GM21723 (cell line): ENCODE measurements at regions not wholly inside any gene's neighbourhood (a gene's known extent, or its start where the extent isn't known, plus 50 kb on each side); places are given as distances from the start of the nearest gene placed in this dataset.
"Not testable (repeated sequence)": the region's sequence is repeated elsewhere in the genome, so short reads cannot be mapped to it uniquely, and the experiment has no call there.

ENCODE experiments used
- ATAC-seq: cut with Tn5 transposase; IDR thresholded peaks from one replicate; pipeline ENCODE4 v1.9.1; 2021; ENCODE audit warnings: mild to moderate bottlenecking, moderate library complexity; ENCODE audit not compliant: unreplicated experiment

DNA sequence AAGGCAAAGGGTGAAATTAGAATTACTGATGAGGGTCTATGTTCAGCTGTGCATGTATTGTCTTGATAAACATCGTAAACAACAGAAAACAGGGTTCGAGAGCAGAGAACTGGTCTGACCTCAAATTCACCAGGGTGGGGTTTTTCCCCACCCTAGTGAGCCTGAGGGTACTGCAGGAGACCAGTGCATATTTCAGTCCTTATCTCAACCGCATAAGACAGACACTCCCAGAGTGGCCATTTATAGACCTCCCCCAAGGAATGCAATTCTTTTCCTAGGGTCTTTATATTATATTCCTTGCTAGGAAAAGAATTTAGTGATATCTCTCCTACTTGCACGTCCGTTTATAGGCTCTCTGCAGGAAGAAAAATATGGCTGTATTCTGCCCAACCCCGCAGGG is 257.0 kb upstream of the OSR1 start:
- ATAC-seq: not testable (repeated sequence)

DNA sequence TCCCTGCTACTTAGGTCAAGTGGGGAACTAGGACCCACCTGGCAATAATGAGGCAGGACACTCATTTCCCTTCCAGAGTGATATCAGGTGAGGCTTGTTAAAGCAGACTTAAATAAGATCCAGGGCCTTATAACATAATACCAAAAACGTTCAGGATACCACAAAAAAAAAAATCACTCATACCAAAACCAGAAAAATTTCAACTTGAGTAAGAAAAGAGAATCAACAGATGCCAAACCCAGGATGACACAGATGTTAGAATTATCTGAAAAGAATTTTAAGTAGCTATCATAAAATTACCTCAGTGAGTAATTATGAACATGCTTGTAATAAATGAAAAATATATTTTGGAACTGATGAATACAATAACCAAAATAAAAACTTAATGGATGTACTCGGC is 255.6 kb upstream of the OSR1 start:
- ATAC-seq: no peak

GRCh38 chr2:19611491-19612332 is 253.3 kb upstream of the OSR1 start:
- ATAC-seq: no peak

DNA sequence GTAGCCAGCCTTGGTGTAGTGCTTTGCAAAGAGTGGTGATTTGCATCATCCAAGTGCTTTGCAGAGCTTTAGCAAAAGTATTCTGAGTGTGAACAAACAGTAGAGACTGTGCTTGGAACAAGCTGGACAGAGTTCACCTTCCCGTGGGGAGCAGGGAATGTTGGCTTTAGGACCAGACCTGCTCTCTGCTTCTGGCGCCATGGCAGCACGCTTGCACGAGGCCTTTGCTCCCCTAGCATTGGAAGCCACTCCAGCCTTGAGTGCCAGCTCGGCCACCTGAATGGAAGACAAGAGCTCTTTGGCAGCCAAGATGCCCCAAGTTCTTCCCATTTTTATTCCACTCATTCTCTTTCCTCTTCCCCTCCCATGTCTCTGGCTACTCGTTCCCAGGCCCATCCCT is 250.8 kb upstream of the OSR1 start:
- no peak for ATAC-seq

DNA sequence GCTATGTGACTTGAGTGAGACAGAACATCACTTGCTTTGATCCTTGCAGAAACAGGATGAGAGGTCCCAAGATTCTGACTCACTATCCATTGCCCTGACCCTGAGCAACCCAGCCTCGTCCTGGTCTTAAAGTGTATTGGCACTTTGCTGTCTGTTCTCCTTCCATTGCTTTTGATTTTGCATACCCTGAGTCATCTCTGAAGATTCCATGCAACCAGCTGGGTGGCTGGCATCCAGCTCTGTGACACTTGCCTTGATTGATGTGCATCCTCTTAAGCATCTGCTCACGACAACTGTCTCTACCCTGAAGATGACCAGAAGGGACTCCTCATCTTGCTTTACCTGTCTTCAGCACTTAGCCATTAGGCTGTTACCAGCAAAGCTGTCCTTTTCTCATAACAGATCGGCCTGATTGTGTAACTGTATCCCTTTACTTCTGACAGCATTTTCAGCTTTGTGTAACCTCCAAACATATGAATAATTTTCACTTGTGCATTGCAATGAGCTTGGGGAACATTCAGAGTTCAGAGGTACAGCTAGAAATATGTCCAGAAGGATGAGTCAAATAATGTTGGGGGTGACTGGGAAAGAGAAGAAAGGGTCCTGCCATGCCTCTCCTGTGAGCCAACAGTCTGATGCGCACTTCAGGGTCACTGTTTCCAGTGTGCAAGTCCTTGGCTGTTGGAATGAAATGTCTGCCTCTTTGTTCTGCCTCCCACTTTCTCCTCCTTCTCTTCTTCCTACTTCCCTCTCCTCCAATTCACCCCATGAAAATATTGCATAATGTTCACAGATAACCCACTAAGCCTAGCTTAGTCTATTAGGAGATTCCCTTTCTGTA is 249.7 kb upstream of the OSR1 start:
- ATAC-seq: no peak

GRCh38 chr2:19607400-19607799 is 249.0 kb upstream of the OSR1 start:
- no peak for ATAC-seq

GRCh38 chr2:19600982-19601381 is 242.6 kb upstream of the OSR1 start:
- ATAC-seq: no peak

DNA sequence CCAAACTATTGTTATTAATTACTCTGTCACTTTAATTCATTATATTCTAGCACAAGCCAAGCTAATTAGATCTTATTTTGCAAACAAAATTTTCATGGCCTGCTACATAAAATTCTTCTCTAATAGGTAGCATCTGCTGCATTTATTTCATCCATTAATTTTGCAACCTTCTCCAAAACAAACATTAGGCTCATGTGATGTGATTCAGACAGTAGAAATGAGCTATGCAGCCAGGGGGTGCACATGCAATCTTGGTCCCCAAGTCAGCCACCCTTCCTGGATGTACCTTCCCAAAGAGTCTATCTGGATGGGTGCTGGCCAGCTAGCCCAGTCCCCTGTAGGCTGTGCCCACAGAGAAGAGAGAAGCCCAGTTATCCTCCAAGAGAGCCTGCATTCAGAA is 242.1 kb upstream of the OSR1 start:
- ATAC-seq: no peak

- no peak for ATAC-seq
Observed at GRCh38 chr2:19598971-19599370, 240.5 kb upstream of the OSR1 start.

GRCh38 chr2:19592197-19592596 is 233.8 kb upstream of the OSR1 start:
- no peak for ATAC-seq

DNA sequence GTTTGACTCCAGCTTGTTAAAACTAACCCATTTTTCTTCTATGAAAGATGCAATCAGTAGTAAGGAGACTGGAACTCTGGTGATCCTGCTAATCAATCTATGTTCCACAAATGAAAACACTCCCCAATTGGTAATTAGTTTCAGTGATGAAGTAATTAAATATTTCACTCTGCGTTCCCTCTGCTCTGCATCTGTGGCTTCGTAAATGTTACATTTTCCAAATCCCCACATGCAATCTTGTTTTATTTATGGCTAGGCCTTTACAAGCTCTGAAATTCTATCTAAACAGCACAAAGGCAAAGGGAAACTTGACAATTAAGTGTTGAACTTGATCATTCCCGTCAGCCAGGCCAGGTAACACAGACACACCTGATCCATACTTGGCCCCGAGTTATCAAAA is 231.4 kb upstream of the OSR1 start:
- no peak for ATAC-seq

DNA sequence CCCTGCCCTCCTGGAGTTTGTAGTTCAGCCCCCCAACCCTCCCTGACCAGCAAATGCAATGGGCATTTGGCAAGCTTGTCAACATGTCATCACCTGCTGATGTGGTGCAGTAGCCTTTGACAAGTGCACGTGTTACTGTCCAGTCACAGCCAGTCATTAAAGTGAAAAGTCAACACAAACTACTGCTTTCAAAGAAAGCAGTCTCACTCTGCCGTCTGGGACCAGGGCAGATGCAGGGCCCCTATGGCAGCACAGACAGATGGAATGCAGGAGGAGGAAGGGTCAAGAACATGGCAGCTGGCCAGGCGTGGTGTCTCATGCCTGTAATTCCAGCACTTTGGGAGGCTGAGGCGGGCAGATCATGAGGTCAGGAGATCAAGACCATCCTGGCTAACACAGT is 222.4 kb upstream of the OSR1 start:
- no peak for ATAC-seq

DNA sequence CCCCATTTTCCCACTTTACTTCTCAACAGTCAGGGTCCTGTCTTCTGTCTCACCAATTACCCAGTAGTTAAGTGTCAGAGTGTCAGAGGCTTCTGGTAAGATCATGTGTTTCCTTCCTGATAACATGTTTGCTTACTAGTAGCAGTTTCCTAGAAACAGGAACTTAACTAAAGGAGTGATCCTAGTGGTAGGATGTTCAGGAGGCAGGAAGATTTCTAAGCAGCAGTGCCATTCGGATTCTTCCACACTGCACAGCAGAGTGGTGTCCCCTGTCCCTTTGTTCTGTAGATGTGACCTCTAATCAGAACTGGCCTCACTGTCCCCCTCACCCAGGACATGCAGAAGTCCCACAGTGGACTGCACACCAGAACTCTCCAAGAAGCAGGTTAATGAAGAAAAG is 221.8 kb upstream of the OSR1 start:
- ATAC-seq: no peak

GRCh38 chr2:19579461-19579860 is 221.0 kb upstream of the OSR1 start:
- no peak for ATAC-seq

GRCh38 chr2:19577723-19578122 is 219.3 kb upstream of the OSR1 start:
- no peak for ATAC-seq

DNA sequence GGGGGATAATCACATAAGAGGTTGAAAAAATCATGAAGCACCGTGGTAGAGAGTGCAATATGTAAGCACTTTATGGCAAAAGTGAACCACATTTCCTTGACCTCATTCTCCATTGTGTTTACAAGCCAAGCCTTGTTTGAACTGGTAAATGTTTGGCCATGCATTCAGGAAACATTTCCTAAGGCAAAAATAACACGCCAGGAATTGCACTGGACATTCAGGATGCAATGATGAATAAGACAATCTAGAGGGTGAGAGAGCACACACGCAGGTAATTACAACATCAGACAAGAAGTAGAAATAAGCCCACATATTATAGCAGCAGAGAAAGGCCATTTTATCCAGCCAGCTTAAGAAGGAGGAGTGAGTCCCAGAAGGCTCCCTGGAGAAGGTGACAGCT is 218.0 kb upstream of the OSR1 start:
- ATAC-seq: no peak

DNA sequence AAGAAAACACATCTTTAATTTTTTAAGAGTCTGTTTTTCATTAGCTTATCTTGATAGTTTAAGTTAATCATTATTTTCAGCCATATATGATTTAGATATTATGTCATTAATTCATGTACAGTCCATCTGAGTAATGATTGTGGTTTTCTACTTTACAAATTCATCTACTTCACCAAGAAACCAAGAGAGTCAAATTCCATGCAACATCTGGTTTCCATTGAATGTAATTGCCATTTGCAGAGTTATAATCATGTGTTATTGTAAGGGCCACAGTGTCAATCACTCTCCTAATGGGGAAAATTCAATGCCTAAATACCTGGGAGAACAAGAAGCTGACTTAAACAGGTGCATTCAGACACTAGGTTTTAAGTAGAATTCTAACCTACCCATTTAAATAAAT is 217.2 kb upstream of the OSR1 start:
- ATAC-seq: no peak

GRCh38 chr2:19574778-19575260 is 216.4 kb upstream of the OSR1 start:
- ATAC-seq: no peak

- ATAC-seq: no peak
Observed at GRCh38 chr2:19573784-19574183, 215.4 kb upstream of the OSR1 start.

DNA sequence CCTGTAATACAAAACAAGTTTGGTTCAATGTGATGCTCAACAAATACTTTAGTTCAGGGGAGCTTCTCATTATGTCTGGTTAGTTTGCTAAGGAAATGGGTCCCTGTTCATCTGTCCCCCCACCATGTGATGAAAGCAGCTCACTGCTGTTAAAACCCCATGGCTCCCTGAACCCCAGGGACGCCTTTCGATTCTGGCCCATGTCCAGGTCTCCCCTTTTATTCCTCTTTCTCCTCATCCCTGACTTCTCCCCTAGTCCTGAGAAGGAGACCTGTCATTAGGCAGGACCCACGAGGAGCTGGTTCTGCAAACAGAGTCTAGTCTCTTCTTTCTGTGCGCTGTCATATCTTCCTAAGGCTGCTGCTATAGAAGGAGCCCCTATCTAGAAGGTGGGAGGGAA is 213.3 kb upstream of the OSR1 start:
- no peak for ATAC-seq

DNA sequence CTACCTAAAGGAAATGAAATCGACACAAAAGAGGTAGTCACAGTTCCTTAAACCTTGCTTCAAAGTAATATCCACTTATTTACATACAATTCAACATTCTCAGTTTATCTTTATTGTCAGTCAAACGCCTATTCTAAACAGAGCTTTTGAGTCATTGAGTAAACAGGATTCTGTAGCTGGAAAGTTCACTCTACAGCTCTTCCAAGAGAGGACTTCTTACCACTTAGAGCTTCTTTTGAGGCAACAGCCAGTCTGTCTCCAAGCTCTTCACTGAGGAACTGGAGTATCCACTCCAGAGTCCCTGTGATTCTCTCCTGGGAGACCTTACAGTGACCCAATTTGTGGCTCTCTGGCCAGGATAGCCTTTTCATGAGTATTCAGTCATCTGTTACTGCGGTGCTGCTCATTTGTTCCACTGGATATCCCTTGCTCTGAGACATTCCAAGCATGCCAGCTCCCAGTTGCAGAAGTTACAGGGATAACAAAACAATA is 210.9 kb upstream of the OSR1 start:
- no peak for ATAC-seq

DNA sequence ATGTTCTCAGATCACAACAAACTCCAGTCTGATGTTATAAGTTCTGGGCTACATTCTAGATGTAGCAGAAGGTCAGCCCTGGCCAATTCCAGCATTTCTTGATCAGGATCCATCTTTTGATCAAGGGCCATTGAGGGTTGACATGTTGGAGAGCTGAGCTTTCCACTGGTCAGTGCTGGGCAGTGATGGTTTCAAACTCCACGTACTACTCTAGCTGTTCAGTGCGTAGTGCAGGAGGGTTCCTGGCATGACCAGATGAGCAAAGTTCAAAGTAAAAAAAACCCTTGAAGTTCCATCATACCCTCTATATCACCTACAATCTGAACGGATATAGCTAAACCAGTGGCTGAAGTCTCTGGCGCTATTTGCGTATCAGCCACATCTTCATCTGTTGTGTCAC is 210.4 kb upstream of the OSR1 start:
- ATAC-seq: no peak
